Psoas muscle (tissue), 7 donors: ENCODE measurements at regions not wholly inside any gene's neighbourhood (a gene's known extent, or its start where the extent isn't known, plus 50 kb on each side); places are given as distances from the start of the nearest gene placed in this dataset.

Source experiments
- ATAC-seq, 4 donors: fragments of 200-7000 bp; cut with Tn5 transposase; one replicate each; pipeline ENCODE4 v1.9.1; 2020; ENCODE audit warnings: moderate library complexity in 3 of 4, mild to moderate bottlenecking in 2 of 4
- DNase-seq, 2 donors: peaks; one replicate each; pipeline ENCODE4 v3.0.0-alpha.2; 2020
- H3K27ac ChIP-seq: fragments of 200-600 bp; one replicate; pipeline ENCODE4 v1.8.0; 2022
- H3K27me3 ChIP-seq, 3 donors: fragments of 200-600 bp in 1 of 3; one replicate each; pipeline versions ENCODE4 v1.6.1 to v1.8.0; 2013 to 2022; ENCODE audit warnings: low read length in 2 of 3, mild to moderate bottlenecking in 2 of 3, moderate library complexity in 1 of 3; ENCODE audit not compliant: insufficient read depth in 3 of 3
- H3K36me3 ChIP-seq, 2 donors: fragments of 200-600 bp in 1 of 2; one replicate each; pipeline versions ENCODE4 v1.6.1 to v1.8.0; 2013 to 2022; ENCODE audit warnings: low read depth in 1 of 2, mild to moderate bottlenecking in 1 of 2, moderate library complexity in 1 of 2; ENCODE audit not compliant: insufficient read depth in 1 of 2
- H3K4me1 ChIP-seq: fragments of 200-600 bp; one replicate; pipeline ENCODE4 v1.8.0; 2022
- H3K4me3 ChIP-seq: fragments of 200-600 bp; one replicate; pipeline ENCODE4 v1.8.0; 2022; ENCODE audit warnings: mild to moderate bottlenecking
- H3K9me3 ChIP-seq: fragments of 200-600 bp; one replicate; pipeline ENCODE4 v1.8.0; 2022
- WGBS, 3 donors: extraction: QIAGEN DNeasy Blood & Tissue Kit; methylation state at CpG; one replicate each; pipeline versions ENCODE4 v1.1.6 to v1.1.7; 2013; 5-methylcytosine and 5-hydroxymethylcytosine counted together
- intact Hi-C, 2 donors: fragments of 100-400 bp; cut with DNase I; formaldehyde crosslinking; loops; one replicate each; pipeline versions ENCODE4 v1.11.0 to v1.14.2; 2022
- TF ChIP-seq, protein P1 (sequence below): fragments of 200-600 bp; IDR thresholded peaks from one replicate; pipeline ENCODE4 v1.8.0; 2022; ENCODE audit warnings: antibody characterized with exemption
- donor health status: healthy with polysubstance abuse.
- donor health status: DM: no; HTN: no; CAD: no; lungs with moderate emphysema.
- donor health status: Bipolar disorder and iron deficiency.
- donor health status: healthy.
- donor health status: DM: yes; HTN: yes; CAD: no.
- donor health status: DM: no; HTN: no; CAD: no.
- donor health status: DM: yes; HTN: yes; CAD: no.

DNA sequence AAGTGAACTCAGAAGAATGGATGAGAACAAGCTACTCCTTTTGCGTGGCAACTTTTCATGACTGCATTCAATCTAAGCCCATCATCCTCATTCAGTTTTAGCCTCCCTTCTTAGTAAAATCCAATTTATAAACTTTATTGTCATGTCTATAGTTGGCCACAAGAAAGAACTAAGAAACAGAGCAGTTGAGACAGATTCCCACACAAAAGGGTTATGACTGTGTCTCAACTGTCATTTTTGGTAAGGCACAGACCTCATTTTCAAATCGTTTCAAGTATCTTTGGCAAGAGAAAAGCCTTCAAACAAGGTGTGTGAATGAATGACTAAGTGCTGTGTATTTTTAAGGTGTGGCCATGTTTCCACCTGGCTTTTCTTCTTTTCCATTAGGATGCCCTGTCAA, 84.2 kb upstream of the CREB5 start:
- H3K36me3 ChIP-seq, result no peaks in the 10 kb centered on the region
- no peaks in the 10 kb centered on the region for H3K4me1 ChIP-seq
- WGBS, 3 donors, result 70 to 74% (median 71%) methylated on average over 2 of the region's 2 CpGs
- intact Hi-C loops, result no loop called here
- TF ChIP-seq, protein P1, sequence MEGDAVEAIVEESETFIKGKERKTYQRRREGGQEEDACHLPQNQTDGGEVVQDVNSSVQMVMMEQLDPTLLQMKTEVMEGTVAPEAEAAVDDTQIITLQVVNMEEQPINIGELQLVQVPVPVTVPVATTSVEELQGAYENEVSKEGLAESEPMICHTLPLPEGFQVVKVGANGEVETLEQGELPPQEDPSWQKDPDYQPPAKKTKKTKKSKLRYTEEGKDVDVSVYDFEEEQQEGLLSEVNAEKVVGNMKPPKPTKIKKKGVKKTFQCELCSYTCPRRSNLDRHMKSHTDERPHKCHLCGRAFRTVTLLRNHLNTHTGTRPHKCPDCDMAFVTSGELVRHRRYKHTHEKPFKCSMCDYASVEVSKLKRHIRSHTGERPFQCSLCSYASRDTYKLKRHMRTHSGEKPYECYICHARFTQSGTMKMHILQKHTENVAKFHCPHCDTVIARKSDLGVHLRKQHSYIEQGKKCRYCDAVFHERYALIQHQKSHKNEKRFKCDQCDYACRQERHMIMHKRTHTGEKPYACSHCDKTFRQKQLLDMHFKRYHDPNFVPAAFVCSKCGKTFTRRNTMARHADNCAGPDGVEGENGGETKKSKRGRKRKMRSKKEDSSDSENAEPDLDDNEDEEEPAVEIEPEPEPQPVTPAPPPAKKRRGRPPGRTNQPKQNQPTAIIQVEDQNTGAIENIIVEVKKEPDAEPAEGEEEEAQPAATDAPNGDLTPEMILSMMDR, result no peak
- no peak for DNase-seq
- H3K27ac ChIP-seq, result no peak overlapping the region
- H3K27me3 ChIP-seq, result peaks cover 0 to 9% (median 2%) of the 10 kb centered on the region in 3 donors
- no peaks in the 10 kb centered on the region for H3K9me3 ChIP-seq
- H3K4me3 ChIP-seq, result no peak overlapping the region
- no peak for ATAC-seq

DNA sequence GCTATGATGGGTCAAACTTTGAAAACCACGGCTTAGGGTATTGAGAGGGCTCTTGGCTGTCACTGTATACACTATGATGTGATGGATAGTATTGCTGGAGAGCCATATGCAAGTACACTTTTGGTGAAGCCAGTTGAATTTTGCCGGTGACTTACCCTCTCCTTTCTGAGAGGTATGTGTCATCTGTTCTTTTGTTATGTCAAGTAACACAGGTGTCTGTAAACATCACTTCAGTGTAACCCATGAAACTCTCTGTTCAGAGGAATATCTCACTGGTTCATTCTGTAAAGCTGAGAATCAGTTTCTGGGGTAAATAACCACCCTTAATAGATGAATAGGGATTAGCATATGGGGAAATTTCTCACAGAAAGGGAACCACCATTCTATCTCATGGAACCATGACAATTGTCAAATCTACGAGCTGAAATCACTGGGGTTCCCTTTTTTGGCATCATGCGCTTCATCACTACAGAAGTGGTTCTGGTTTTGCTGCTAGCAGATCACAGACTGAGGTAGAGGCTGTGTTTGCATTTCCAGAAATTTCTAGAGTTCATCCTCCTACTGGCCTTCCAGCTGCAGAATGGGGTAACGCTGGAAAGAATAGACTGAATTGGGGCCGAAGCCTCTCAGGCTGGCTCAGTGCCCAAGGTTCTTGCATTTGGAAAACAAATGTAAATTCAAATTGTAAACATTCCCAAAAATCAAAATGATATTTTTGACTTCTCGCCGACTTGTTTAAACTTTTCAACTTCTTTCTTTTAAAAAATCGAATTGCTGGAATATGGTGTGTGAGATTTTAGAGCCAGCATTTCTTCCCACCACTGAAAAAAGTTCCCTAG, 83.3 kb upstream of the CREB5 start:
- ATAC-seq, result no peak
- 57 to 68% (median 61%) methylated on average over 9 of the region's 9 CpGs for WGBS, 3 donors
- intact Hi-C loops, result no loop called here
- H3K36me3 ChIP-seq, result no peaks in the 10 kb centered on the region
- no peaks in the 10 kb centered on the region for H3K4me1 ChIP-seq
- no peak overlapping the region for H3K27ac ChIP-seq
- peaks cover 0 to 9% (median 2%) of the 10 kb centered on the region in 3 donors for H3K27me3 ChIP-seq
- TF ChIP-seq, protein P1, result no peak
- H3K4me3 ChIP-seq, result no peak overlapping the region
- no peaks in the 10 kb centered on the region for H3K9me3 ChIP-seq
- no peak for DNase-seq

DNA sequence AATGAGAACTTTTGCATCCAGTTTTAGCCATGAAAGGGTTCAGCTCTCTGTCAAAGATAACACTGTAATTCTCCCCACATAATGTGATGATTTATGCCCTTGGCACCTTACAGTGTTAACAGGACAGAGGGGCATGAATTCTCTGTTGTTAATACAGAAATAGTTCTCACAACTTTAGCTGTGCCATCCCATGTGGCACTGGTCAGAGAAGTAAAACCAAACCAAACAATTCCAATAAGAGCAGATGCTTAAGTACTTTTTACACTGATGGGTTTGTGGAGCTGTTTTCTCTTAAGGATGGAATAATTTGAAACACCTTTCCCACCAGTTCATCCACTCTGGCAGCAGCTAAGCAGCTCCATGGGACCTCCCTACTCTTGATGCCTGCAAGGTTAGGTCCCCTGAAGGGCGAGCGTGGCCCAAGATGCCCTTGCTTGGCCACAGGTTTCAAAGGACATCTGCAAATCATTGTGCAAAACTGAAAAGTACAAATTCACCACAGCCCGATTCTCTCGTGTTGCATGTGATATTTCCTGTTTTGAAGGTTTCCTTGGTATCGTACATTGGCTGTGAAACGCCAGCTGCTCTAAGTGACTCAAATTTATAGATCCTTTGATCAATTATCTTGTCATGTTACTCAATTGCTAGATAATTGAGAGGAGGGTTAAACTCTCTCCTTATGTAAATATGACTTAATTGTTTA, 82.5 kb upstream of the CREB5 start:
- TF ChIP-seq, protein P1, result no peak
- WGBS, 3 donors, result 15 to 26% (median 18%) methylated on average over 6 of the region's 6 CpGs
- intact Hi-C loops, result no loop called here
- H3K4me1 ChIP-seq, result no peaks in the 10 kb centered on the region
- no peaks in the 10 kb centered on the region for H3K36me3 ChIP-seq
- H3K4me3 ChIP-seq, result no peak overlapping the region
- no peaks in the 10 kb centered on the region for H3K9me3 ChIP-seq
- H3K27me3 ChIP-seq, result peaks cover 0 to 2% (median 1%) of the 10 kb centered on the region in 3 donors
- H3K27ac ChIP-seq, result no peak overlapping the region
- ATAC-seq (peak in 1 of 4 donors; percentile 30), DNase-seq (no peak)

DNA sequence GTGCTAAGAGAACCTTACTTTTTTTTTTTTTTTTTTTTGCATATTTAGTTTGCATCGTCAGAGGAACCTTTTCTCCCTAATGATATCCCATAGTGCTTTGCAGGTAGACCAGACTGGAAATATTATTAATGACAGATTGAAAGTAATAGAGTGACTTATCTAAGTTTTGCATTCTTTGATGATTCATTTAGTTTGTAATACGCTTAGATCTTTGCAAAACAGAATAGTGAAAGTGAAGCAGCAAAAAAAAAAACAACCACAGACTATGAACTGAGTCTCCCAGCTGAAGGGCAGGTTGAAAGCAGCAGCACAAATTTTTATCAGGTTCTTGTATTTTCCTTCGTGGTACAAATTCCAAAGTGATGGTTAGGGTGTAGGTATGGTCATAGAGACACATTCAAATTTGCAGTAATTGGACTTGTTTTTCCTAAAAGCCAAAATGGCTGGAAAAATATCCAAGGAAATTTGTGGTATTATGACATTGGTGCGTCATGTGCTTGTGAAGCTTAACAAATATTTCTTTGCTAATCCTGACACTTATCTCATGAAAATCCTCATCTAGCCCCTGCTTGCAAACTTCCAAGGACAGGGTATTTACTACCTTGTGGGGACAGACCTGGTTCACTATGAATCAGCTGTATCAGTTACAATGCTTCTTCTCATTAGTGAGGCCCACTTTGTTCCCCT, 81.8 kb upstream of the CREB5 start:
- DNase-seq, result no peak
- Histone ChIP-seq H3K27me3 (peaks cover 0 to under 1% (median 0%) of the 10 kb centered on the region in 3 donors), H3K27ac (no peak overlapping the region), H3K4me1 (no peaks in the 10 kb centered on the region), H3K9me3 (no peaks in the 10 kb centered on the region), H3K4me3 (no peak overlapping the region), H3K36me3 (no peaks in the 10 kb centered on the region)
- TF ChIP-seq, protein P1, result no peak
- 38 to 51% (median 42%) methylated on average over 4 of the region's 4 CpGs for WGBS, 3 donors
- ATAC-seq, result no peak
- intact Hi-C loops, result no loop called here
